Coronary artery (tissue), 2 donors: ENCODE measurements at regions not wholly inside any gene's neighbourhood (a gene's known extent, or its start where the extent isn't known, plus 50 kb on each side); places are given as distances from the start of the nearest gene placed in this dataset.
A peak's percentile ranks its signal among the peaks of the same experiment; 100 is the strongest.

Experiments used
- DNase-seq: peaks from one replicate; pipeline ENCODE4 v3.0.0-alpha.2; 2017; ENCODE audit warnings: low spot score
- H3K27ac ChIP-seq, 2 donors: fragments of 200-600 bp; sonication (generic); one replicate each; pipeline ENCODE4 v1.5.1; 2016 to 2019
- H3K4me3 ChIP-seq: fragments of 200-600 bp; sonication (generic); 2 replicates; pipeline ENCODE4 v1.5.1; 2016; ENCODE audit warnings: mild to moderate bottlenecking, moderate library complexity
- TF ChIP-seq, protein P1 (sequence below): fragments of 200-600 bp; sonication (generic); IDR thresholded peaks from one replicate; pipeline ENCODE4 v1.5.1; 2019; ENCODE audit warnings: antibody characterized with exemption

- Histone ChIP-seq H3K4me3 (no peak overlapping the region), H3K27ac (no peak overlapping the region)
- DNase-seq: no peak
- TF ChIP-seq, protein P1, sequence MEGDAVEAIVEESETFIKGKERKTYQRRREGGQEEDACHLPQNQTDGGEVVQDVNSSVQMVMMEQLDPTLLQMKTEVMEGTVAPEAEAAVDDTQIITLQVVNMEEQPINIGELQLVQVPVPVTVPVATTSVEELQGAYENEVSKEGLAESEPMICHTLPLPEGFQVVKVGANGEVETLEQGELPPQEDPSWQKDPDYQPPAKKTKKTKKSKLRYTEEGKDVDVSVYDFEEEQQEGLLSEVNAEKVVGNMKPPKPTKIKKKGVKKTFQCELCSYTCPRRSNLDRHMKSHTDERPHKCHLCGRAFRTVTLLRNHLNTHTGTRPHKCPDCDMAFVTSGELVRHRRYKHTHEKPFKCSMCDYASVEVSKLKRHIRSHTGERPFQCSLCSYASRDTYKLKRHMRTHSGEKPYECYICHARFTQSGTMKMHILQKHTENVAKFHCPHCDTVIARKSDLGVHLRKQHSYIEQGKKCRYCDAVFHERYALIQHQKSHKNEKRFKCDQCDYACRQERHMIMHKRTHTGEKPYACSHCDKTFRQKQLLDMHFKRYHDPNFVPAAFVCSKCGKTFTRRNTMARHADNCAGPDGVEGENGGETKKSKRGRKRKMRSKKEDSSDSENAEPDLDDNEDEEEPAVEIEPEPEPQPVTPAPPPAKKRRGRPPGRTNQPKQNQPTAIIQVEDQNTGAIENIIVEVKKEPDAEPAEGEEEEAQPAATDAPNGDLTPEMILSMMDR: no peak
These were observed 249.8 kb upstream of the CDIN1 start for GRCh38 chr15:36329592-36329991.

DNA sequence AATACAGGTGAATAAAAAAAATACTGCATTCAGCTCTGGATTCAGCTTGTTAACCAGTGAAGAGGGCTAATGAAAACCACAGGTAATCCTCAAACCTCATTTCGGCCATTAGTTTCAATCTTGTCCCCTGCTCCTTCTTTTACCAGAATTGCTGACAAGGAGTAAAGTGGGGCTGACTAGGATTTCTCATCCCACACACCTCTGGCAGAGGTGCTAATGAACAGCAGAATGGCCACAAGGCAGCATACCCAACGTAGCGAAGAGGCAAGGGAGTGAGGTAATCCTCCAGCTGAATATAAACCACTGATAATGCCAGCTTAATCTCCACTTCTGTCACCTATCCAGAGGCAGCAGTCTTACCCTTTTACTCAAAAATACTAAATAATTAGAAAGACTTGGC lies 248.8 kb upstream of the CDIN1 start:
- TF ChIP-seq, protein P1: no peak
- no peak for DNase-seq

GRCh38 chr15:36331531-36332275 lies 247.7 kb upstream of the CDIN1 start:
- no peak for DNase-seq
- Histone ChIP-seq H3K4me3 (peak overlapping the region; percentile 54), H3K27ac (no peak overlapping the region)
- TF ChIP-seq, protein P1: no peak

More for the DNA sequence above, 248.8 kb upstream of the CDIN1 start:
- Histone ChIP-seq H3K4me3 (peak overlapping the region; percentile 54), H3K27ac (no peak overlapping the region)

DNA sequence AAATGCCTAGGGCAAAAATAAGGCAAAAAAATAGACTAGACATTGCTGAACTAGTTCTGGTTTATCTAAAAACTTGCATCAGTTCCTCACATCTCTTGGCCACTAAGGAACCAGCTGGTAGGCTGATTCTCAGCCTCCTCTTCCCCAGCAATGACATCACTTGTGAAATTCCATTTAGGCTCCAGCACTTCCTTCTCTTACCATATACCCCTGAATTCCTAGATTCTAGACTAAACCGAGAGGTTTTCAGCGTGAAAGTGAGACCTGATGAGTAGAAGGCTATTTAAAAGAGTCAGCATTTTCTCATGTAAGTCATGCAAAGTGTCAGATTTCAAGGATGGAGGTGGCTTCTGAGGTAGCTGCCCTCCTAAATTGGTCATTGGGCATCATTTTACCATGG lies 247.1 kb upstream of the CDIN1 start:
- TF ChIP-seq, protein P1: no peak
- Histone ChIP-seq H3K27ac (no peak overlapping the region), H3K4me3 (no peak overlapping the region)
- DNase-seq: no peak

DNA sequence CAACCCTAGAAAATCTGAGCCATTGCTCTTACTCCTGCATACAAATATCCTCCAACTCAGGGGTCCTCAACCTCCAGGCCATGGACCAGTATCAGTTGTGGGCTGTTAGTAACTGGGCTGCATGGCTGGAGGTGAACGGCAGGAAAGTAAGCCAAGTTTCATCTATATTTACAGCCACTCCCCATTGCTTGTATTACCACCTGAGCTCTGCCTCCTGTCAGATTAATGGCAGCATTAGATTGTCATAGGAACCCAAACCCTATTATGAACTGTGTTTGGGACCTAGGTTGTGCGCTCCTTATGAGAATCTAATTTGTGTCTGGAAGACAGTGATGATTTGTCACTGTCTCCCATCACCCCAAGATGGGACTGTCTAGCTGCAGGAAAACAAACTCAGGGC lies 246.5 kb upstream of the CDIN1 start:
- H3K4me3 ChIP-seq: no peak overlapping the region
- DNase-seq: no peak
- H3K27ac ChIP-seq: no peak overlapping the region
- TF ChIP-seq, protein P1: no peak

DNA sequence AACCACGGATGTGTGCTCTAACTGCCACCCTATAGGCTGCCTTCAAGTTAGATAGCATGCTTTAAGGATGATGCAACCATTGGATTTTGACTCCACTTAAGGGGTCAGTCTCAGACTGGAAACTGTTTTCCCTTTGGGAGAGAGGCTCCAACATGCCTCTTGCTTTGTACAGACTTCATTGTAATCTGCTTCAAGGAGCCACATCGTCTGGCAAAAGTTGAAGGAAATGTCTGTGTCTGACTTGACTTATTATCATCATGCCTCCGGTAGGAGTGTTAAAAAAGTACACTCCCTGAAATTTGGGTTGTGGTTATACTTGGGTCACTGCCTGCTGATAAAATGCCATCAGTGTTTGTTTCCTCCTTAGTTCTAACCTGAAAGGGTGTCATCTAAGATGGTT lies 245.4 kb upstream of the CDIN1 start:
- TF ChIP-seq, protein P1: no peak
- DNase-seq: no peak
- H3K27ac ChIP-seq: no peak overlapping the region
- H3K4me3 ChIP-seq: no peak overlapping the region

GRCh38 chr15:36335224-36335623 lies 244.2 kb upstream of the CDIN1 start:
- no peak overlapping the region for H3K27ac ChIP-seq
- DNase-seq: no peak
- TF ChIP-seq, protein P1: no peak
- H3K4me3 ChIP-seq: no peak overlapping the region
